ENCODE measurements at regions not wholly inside any gene's neighbourhood (a gene's known extent, or its start where the extent isn't known, plus 50 kb on each side); places are given as distances from the start of the nearest gene placed in this dataset.

DNA sequence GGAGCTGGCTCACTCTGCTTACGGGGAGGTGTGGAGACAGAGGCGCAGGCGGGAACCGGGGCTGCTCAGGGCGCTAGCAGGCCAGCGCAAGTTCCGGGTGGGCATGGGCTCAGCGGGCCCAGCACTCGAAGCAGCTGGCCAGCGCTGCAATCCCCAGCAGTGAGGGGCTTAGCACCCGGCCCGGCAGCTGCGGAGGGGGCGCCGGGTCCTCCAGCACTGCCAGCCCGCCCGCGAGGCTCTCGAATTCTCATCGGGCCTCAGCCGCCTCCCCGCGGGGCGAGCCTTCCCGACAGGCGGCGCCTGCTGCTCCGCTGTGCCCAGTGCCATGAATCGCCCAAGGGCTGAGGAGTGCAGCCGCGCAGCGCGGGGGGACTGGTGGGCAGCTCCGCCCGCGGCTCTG, 78.6 kb upstream of the MITF start (continued):
- TF ChIP-seq, protein P1, sequence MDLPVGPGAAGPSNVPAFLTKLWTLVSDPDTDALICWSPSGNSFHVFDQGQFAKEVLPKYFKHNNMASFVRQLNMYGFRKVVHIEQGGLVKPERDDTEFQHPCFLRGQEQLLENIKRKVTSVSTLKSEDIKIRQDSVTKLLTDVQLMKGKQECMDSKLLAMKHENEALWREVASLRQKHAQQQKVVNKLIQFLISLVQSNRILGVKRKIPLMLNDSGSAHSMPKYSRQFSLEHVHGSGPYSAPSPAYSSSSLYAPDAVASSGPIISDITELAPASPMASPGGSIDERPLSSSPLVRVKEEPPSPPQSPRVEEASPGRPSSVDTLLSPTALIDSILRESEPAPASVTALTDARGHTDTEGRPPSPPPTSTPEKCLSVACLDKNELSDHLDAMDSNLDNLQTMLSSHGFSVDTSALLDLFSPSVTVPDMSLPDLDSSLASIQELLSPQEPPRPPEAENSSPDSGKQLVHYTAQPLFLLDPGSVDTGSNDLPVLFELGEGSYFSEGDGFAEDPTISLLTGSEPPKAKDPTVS (IDR thresholded peaks at IDR 0.05; ENCODE audit: low read depth, low read length), result no peak
- TF ChIP-seq, protein P2, sequence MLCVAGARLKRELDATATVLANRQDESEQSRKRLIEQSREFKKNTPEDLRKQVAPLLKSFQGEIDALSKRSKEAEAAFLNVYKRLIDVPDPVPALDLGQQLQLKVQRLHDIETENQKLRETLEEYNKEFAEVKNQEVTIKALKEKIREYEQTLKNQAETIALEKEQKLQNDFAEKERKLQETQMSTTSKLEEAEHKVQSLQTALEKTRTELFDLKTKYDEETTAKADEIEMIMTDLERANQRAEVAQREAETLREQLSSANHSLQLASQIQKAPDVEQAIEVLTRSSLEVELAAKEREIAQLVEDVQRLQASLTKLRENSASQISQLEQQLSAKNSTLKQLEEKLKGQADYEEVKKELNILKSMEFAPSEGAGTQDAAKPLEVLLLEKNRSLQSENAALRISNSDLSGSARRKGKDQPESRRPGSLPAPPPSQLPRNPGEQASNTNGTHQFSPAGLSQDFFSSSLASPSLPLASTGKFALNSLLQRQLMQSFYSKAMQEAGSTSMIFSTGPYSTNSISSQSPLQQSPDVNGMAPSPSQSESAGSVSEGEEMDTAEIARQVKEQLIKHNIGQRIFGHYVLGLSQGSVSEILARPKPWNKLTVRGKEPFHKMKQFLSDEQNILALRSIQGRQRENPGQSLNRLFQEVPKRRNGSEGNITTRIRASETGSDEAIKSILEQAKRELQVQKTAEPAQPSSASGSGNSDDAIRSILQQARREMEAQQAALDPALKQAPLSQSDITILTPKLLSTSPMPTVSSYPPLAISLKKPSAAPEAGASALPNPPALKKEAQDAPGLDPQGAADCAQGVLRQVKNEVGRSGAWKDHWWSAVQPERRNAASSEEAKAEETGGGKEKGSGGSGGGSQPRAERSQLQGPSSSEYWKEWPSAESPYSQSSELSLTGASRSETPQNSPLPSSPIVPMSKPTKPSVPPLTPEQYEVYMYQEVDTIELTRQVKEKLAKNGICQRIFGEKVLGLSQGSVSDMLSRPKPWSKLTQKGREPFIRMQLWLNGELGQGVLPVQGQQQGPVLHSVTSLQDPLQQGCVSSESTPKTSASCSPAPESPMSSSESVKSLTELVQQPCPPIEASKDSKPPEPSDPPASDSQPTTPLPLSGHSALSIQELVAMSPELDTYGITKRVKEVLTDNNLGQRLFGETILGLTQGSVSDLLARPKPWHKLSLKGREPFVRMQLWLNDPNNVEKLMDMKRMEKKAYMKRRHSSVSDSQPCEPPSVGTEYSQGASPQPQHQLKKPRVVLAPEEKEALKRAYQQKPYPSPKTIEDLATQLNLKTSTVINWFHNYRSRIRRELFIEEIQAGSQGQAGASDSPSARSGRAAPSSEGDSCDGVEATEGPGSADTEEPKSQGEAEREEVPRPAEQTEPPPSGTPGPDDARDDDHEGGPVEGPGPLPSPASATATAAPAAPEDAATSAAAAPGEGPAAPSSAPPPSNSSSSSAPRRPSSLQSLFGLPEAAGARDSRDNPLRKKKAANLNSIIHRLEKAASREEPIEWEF (IDR thresholded peaks at IDR 0.05; ENCODE audit: insufficient replicate concordance, low read depth, low read length), result no peak
- no peak for TF ChIP-seq ZNF207 (IDR thresholded peaks at IDR 0.05; ENCODE audit: borderline replicate concordance)
- TF ChIP-seq NBN (IDR thresholded peaks at IDR 0.05), result no peak
- TF ChIP-seq TBL1XR1 (IDR thresholded peaks at IDR 0.05; ENCODE audit: low read depth, low read length), result no peak
- TF ChIP-seq, protein P3, sequence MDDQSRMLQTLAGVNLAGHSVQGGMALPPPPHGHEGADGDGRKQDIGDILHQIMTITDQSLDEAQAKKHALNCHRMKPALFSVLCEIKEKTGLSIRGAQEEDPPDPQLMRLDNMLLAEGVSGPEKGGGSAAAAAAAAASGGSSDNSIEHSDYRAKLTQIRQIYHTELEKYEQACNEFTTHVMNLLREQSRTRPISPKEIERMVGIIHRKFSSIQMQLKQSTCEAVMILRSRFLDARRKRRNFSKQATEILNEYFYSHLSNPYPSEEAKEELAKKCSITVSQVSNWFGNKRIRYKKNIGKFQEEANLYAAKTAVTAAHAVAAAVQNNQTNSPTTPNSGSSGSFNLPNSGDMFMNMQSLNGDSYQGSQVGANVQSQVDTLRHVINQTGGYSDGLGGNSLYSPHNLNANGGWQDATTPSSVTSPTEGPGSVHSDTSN (IDR thresholded peaks at IDR 0.05; ENCODE audit: insufficient replicate concordance, low read depth, low read length), result no peak
- TF ChIP-seq SMC3 (IDR thresholded peaks at IDR 0.05; ENCODE audit: borderline replicate concordance, low read length), result no peak
- TF ChIP-seq CREM (IDR thresholded peaks at IDR 0.05; ENCODE audit: low read depth), result no peak
- TF ChIP-seq, protein P4, sequence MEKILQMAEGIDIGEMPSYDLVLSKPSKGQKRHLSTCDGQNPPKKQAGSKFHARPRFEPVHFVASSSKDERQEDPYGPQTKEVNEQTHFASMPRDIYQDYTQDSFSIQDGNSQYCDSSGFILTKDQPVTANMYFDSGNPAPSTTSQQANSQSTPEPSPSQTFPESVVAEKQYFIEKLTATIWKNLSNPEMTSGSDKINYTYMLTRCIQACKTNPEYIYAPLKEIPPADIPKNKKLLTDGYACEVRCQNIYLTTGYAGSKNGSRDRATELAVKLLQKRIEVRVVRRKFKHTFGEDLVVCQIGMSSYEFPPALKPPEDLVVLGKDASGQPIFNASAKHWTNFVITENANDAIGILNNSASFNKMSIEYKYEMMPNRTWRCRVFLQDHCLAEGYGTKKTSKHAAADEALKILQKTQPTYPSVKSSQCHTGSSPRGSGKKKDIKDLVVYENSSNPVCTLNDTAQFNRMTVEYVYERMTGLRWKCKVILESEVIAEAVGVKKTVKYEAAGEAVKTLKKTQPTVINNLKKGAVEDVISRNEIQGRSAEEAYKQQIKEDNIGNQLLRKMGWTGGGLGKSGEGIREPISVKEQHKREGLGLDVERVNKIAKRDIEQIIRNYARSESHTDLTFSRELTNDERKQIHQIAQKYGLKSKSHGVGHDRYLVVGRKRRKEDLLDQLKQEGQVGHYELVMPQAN (conservative IDR thresholded peaks at IDR 0.05), result no peak
- TF ChIP-seq RB1 (IDR thresholded peaks at IDR 0.05; ENCODE audit: borderline replicate concordance), result no peak
- TF ChIP-seq FOXK2 (IDR thresholded peaks at IDR 0.05), result no peak
